GM12878 (cell line): ENCODE measurements at regions not wholly inside any gene's neighbourhood (a gene's known extent, or its start where the extent isn't known, plus 50 kb on each side); places are given as distances from the start of the nearest gene placed in this dataset.

Experiments
- ATAC-seq: fragments of 200-7000 bp; cut with Tn5 transposase; 3 replicates; pipeline ENCODE4 v1.9.1; 2020; ENCODE audit warnings: mild to moderate bottlenecking, moderate library complexity
- BruUV-seq: library from RNA; stranded (reverse); fragments of 400-500 nt; replicated peaks from 2 replicates; lab custom pipeline; 2021; lab: Mats Ljungman, UMichigan
- CTCF ChIA-PET: fragments of 300-600 bp; sonication (Branson Sonifier 250); formaldehyde crosslinking; extraction: SDS; loops from one replicate; lab custom pipeline; 2021; ENCODE audit warnings: inconsistent platforms; lab: Yijun Ruan, JAX
- POLR2A ChIA-PET: fragments of 350-600 bp; formaldehyde crosslinking; extraction: SDS; loops from one replicate; lab custom pipeline; 2021; ENCODE audit warnings: inconsistent platforms; lab: Charles Lee
- RAD21 ChIA-PET: fragments of 300-600 bp; sonication (Branson Sonifier 250); formaldehyde crosslinking; loops from one replicate; lab custom pipeline; 2023; ENCODE audit warnings: antibody characterized with exemption; ENCODE audit not compliant: unreplicated experiment; lab: Charles Lee
- SMC1A ChIA-PET: fragments of 300-600 bp; sonication (Branson Sonifier 250); formaldehyde crosslinking; loops from one replicate; lab custom pipeline; 2023; ENCODE audit not compliant: unreplicated experiment, uncharacterized antibody; lab: Charles Lee
- DNase-seq: peaks from one replicate; pipeline ENCODE4 v3.0.0-alpha.2; 2011; ENCODE audit warnings: low read depth, low spot score
- FAIRE-seq: peaks from 3 replicates; lab custom pipeline; 2011; peaks lifted over from hg19 to GRCh38; lab: Jason Lieb, UNC
- H2AFZ ChIP-seq: 2 replicates; pipeline ENCODE4 v1.6.0; 2011; ENCODE audit warnings: low read depth, low read length, control low read depth; ENCODE audit not compliant: control insufficient read depth
- H3K27ac ChIP-seq: 2 replicates; pipeline ENCODE4 v1.5.1; 2011; ENCODE audit warnings: control low read depth; ENCODE audit not compliant: control insufficient read depth, insufficient read depth
- H3K27me3 ChIP-seq, 2 experiments: replicated peaks in 1 of 2; 2 replicates each; pipeline versions ENCODE4 v1.6.0 to v1.6.1; 2011; ENCODE audit warnings: low read length in 1 of 2; ENCODE audit not compliant: control insufficient read depth in 2 of 2, insufficient read depth in 2 of 2
- H3K36me3 ChIP-seq, 2 experiments: 2 replicates each; pipeline ENCODE4 v1.5.1; 2011; ENCODE audit warnings: low read length in 1 of 2; ENCODE audit not compliant: control insufficient read depth in 2 of 2, insufficient read depth in 2 of 2
- H3K4me1 ChIP-seq: 2 replicates; pipeline ENCODE4 v1.6.1; 2011; ENCODE audit warnings: mild to moderate bottlenecking, low read length, moderate library complexity, mixed read lengths; ENCODE audit not compliant: control insufficient read depth, insufficient read depth
- H3K4me2 ChIP-seq: 2 replicates; pipeline ENCODE4 v1.6.0; 2011; ENCODE audit warnings: control low read depth; ENCODE audit not compliant: control insufficient read depth, insufficient read depth
- H3K4me3 ChIP-seq: fragments of 200-600 bp; sonication (generic); 2 replicates; pipeline ENCODE4 v1.5.1; 2016
- H3K79me2 ChIP-seq: 2 replicates; pipeline ENCODE4 v1.6.0; 2011; ENCODE audit warnings: low read length; ENCODE audit not compliant: control insufficient read depth, insufficient read depth
- H3K9ac ChIP-seq: 2 replicates; pipeline ENCODE4 v1.8.0; 2011; ENCODE audit warnings: low read length, control low read depth, mixed read lengths; ENCODE audit not compliant: control insufficient read depth, insufficient read depth
- H3K9me3 ChIP-seq: replicated peaks from 3 replicates; pipeline ENCODE4 v1.5.1; 2011; ENCODE audit warnings: mild to moderate bottlenecking, low read length; ENCODE audit not compliant: control insufficient read depth, insufficient read depth
- H4K20me1 ChIP-seq: 2 replicates; pipeline ENCODE4 v1.6.0; 2011; ENCODE audit not compliant: control insufficient read depth, insufficient read depth
- BCL3 ChIP-seq: IDR thresholded peaks from 2 replicates; pipeline ENCODE4 v1.6.1; 2011; ENCODE audit warnings: borderline replicate concordance, low read depth, mild to moderate bottlenecking, moderate library complexity, low read length; ENCODE audit not compliant: insufficient read depth, poor library complexity, severe bottlenecking
- IRF5 ChIP-seq: fragments of 450-650 bp; IDR thresholded peaks from 2 replicates; pipeline ENCODE4 v1.6.1; 2017; ENCODE audit warnings: borderline replicate concordance
- WGBS: methylation state at CpG from one replicate; pipeline ENCODE4 v1.1.6; 2016; ENCODE audit warnings: low lambda C conversion rate; ENCODE audit not compliant: insufficient replicate concordance, insufficient coverage; ENCODE audit errors: missing lambda C conversion rate; 5-methylcytosine and 5-hydroxymethylcytosine counted together
- in situ Hi-C: fragments of 300-500 bp; cut with MboI; formaldehyde crosslinking; loops from 9 replicates; pipeline ENCODE4 v1.14.3; 2018; ENCODE audit warnings: mixed read lengths
- intact Hi-C: fragments of 100-400 bp; cut with micrococcal nuclease; formaldehyde crosslinking; loops from one replicate; pipeline ENCODE4 v1.14.2; 2022; ENCODE audit not compliant: unreplicated experiment

GRCh38 chr16:88295671-88296436, 86.9 kb upstream of the ZNF469 start:
- BruUV-seq, result no TSS peak
- DNase-seq (no peak), ATAC-seq (no peak), FAIRE-seq (no peak)
- ChIA-PET RAD21 (no interaction called here), POLR2A (no interaction called here), SMC1A (no interaction called here), CTCF (no interaction called here)
- no peaks in the 10 kb centered on the region for H3K79me2 ChIP-seq
- intact Hi-C loops (no loop called here), in situ Hi-C loops (no loop called here)
- no peaks in the 10 kb centered on the region for H3K36me3 ChIP-seq
- WGBS, result 55% methylated on average over 19 of the region's 20 CpGs
- no peak overlapping the region for H3K27ac ChIP-seq
- no peaks in the 10 kb centered on the region for H4K20me1 ChIP-seq
- no peak overlapping the region for H3K4me2 ChIP-seq
- TF ChIP-seq BCL3, result peak; percentile 72
- no peak for TF ChIP-seq IRF5
- no peaks in the 10 kb centered on the region; the same call in 2 of the 3 replicates for H3K9me3 ChIP-seq
- H3K27me3 ChIP-seq, result no peaks in the 10 kb centered on the region
- H3K4me1 ChIP-seq, result no peaks in the 10 kb centered on the region
- no peak overlapping the region for H2AFZ ChIP-seq
- H3K4me3 ChIP-seq, result no peak overlapping the region
- no peak overlapping the region for H3K9ac ChIP-seq
